GM13977 (cell line): ENCODE measurements at regions not wholly inside any gene's neighbourhood (a gene's known extent, or its start where the extent isn't known, plus 50 kb on each side); places are given as distances from the start of the nearest gene placed in this dataset.

Experiments used
- DNase-seq: peaks from one replicate; pipeline ENCODE4 v3.0.0; 2012; ENCODE audit warnings: low spot score
- CTCF ChIP-seq: IDR thresholded peaks from 2 replicates; pipeline ENCODE4 v1.5.1; 2012; ENCODE audit warnings: mild to moderate bottlenecking, control low read depth; ENCODE audit not compliant: insufficient read depth; ENCODE audit errors: extremely low read depth, missing control alignments
- in situ Hi-C: fragments of 300-500 bp; cut with MboI; formaldehyde crosslinking; loops from one replicate; pipeline ENCODE4 v1.12.0; 2022; ENCODE audit warnings: low sequenced_read_pairs, low pct_unique_long_range_greater_than_20kb, mixed read lengths, inconsistent platforms; ENCODE audit not compliant: unreplicated experiment

GRCh38 chr3:112739252-112739965, 98.5 kb upstream of the CCDC80 start:
- in situ Hi-C loops = loop anchor here (10.0 kb wide), 2 partner anchors 95 to 235 kb away; partner anchors contain the start of genes CCDC80 and CD200R1
- no peak for TF ChIP-seq CTCF
- DNase-seq = no peak

GRCh38 chr3:112738366-112738765, 97.4 kb upstream of the CCDC80 start:
- no peak for DNase-seq
- in situ Hi-C loops = loop anchor here (10.0 kb wide), 2 partner anchors 94 to 236 kb away; partner anchors contain the start of genes CCDC80 and CD200R1
- no peak for TF ChIP-seq CTCF

GRCh38 chr3:112736805-112737566, 96.0 kb upstream of the CCDC80 start:
- in situ Hi-C loops = loop anchor here (10.0 kb wide), 2 partner anchors 92 to 238 kb away; partner anchors contain the start of genes CCDC80 and CD200R1
- TF ChIP-seq CTCF = no peak
- no peak for DNase-seq

GRCh38 chr3:112736386-112736785, 95.4 kb upstream of the CCDC80 start:
- DNase-seq = no peak
- in situ Hi-C loops = loop anchor here (10.0 kb wide), 2 partner anchors 92 to 238 kb away; partner anchors contain the start of genes CCDC80 and CD200R1
- TF ChIP-seq CTCF = no peak

GRCh38 chr3:112735926-112736325, 95.0 kb upstream of the CCDC80 start:
- no peak for DNase-seq
- no peak for TF ChIP-seq CTCF
- in situ Hi-C loops = loop anchor here (10.0 kb wide), 2 partner anchors 91 to 239 kb away; partner anchors contain the start of genes CCDC80 and CD200R1

GRCh38 chr3:112734736-112735350, 93.9 kb upstream of the CCDC80 start:
- peak; percentile 72 for TF ChIP-seq CTCF
- in situ Hi-C loops = loop anchor here (10.0 kb wide), 2 partner anchors 90 to 240 kb away; partner anchors contain the start of genes CCDC80 and CD200R1
- DNase-seq = peak; percentile 52
